HG03060 (cell line): ENCODE measurements at regions not wholly inside any gene's neighbourhood (a gene's known extent, or its start where the extent isn't known, plus 50 kb on each side); places are given as distances from the start of the nearest gene placed in this dataset.
"Not testable (repeated sequence)": the region's sequence is repeated elsewhere in the genome, so short reads cannot be mapped to it uniquely, and the experiment has no call there.

ENCODE experiments used
- ATAC-seq: cut with Tn5 transposase; IDR thresholded peaks from one replicate; pipeline ENCODE4 v1.9.1; 2021; ENCODE audit warnings: low read depth, moderate number of reproducible peaks; ENCODE audit not compliant: unreplicated experiment

DNA sequence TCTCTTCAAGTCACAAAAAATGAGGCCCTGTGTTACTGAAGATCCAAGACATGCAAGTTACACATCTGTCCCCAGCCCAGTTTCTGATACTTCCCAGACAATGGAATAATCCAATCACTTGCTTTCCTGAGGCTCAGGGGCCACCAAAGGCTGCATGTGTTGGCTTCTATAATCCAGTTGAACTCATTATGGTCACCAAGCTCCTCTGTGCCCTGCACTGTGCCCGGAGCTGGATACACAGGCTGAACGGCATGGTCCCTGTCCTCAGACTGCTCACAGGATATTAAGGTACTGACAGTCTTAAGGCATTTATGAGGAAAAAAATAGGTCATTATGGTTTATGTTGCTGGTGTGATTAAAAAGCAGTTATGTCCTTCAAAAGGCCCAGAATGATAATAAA lies 117.0 kb upstream of the SYT6 start:
- ATAC-seq = no peak

DNA sequence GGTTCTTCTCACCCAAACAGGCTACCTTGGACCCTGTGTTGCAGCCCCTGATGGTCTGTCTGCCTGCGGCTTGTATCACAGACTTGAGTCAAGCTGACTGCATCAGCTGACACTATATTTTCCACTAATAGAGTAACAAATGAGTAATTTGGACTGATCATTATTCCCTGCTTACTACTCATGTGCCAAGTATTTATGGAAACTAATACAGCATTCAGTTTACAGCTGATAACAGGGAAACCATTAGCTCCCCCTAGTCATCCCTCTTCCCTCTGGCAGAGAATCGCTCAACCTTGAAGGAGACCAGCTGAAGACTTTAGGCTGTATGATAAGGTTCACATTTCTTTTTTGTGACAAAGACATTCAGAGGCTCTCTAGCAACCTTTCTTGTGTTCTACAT lies 116.6 kb upstream of the SYT6 start:
- ATAC-seq = no peak

DNA sequence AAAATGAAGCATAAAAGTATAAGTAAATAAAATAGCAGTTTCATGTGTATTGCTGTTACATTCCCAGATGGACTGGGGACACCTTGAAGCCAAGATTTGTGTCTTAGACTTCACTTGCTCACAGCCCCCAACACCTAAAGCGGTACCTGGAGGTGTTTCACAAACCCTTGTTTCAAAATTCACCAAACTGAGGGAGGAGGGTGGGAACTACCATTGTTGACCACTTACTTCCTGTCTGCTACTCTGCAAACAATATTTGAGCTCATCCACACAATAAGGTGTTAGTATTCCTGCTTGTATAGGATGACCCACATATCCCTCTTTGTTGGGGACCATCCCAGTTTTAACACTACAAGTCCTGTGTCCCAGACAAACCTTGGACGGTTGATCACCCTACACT lies 115.9 kb upstream of the SYT6 start:
- no peak for ATAC-seq

DNA sequence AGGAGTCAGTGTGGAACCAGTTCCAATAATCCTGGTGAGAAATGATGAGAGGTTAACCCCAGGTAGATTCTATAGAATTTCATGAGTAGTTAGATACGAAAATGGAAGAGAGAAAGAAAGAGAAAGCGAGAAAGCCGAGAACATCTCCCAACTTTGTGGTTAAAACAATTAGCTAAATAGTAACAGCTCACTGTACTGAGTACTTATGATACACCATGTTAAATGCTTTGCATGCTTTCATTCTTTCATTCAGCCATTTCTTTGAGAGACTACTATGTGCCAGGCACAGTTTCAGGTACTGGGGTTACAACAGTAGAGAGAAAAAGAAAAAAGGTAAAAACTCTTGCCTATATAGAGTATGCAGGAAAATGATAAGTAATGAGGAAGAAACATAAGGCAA lies 109.7 kb upstream of the SYT6 start:
- ATAC-seq = peak; percentile 60

DNA sequence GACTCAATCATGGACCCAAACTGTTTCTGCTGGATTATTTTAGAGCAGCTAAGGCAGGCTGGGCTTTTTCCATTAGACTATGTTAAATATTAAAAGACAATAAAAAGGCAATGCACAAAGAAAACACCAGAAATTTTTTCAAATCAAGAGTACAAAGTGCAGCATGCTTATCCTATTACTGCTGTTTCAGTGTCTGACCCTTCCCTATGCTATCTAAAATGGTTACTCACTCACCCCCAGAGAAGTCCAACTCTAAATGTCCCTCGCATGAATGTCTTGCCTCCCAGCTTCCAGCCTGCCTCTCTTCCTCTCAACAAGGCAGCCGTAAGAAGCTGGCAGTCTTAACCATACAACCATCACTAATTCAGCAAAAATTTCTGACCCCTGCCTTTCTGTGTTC lies 108.7 kb upstream of the SYT6 start:
- no peak for ATAC-seq

DNA sequence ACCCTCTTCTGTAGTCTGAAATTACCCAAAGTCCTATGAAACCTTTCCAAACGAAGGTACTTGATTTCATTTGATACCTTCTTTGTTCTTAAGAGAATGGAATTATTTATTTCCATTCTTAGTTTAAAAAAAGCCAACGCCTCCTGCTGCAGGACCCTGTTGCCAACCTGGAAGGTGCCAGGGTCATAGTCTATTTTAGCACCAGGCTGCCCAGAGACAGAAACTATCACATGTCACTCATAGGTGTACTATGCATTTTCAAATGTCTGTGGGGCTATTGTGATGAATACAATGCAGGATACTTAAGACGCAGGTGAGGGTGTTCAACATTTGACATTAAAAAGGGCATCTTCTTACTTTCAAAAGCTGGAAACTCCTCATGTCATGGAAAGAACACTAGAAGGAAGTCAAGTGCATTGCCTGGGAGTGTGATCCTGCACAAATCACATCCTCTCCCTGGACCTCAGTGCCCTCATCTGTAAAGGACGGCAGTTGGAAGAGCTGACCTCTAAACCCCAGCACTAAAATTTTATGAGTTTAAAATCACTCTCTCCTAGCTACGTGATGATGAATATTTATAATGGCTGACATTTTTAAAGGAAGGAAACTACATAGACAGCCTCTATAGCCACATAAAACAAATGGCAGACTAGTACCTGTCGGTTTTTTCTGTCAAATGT lies 107.3 kb upstream of the SYT6 start:
- no peak for ATAC-seq

DNA sequence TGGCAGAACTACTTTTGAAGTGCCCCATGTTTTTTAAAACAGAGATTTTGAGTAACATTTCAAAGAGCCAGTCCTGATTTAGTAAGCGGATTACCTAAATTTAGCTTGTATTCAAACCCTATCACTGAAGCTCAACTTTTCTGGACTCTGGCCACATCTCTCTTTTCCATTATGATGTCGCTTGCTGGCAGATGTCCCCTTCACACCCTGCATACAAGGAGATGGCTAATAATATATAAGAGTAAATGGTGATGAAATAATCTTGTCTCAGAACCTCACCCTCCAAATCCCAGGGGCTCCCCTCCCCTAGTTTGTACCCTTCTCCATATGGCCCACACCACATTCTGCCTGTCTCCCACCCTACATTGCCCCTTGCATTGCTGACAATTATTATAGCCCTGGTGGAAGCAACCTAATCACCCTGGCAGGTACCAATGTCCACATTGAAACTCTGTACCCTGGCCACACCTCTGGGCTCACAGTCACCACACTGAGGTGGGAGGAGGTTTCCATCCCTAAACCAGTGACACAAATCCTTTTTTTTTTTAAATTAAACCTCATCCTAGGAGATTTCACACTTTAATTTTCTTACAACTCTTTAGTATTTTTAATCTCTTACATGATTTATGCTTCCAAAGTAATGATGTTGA lies 106.0 kb upstream of the SYT6 start:
- ATAC-seq = no peak

DNA sequence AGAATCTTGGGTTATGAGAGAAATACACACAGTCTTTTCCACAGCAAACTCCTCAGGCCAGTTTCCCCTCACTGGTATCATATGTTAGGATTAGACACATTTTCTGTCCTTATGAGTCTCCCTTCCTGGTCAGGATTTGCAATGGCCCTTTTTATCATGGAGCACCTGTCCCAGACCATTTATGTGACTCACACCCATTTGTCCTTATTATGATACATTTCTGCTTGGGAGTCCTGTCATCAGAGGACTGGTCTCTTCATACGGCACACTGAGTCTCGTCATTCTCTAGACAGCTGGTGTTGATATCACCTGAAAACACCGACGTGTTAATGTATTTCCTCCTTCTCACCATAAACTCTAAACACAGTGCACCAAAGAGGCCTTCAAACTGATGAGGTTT lies 105.0 kb upstream of the SYT6 start:
- ATAC-seq = no peak

DNA sequence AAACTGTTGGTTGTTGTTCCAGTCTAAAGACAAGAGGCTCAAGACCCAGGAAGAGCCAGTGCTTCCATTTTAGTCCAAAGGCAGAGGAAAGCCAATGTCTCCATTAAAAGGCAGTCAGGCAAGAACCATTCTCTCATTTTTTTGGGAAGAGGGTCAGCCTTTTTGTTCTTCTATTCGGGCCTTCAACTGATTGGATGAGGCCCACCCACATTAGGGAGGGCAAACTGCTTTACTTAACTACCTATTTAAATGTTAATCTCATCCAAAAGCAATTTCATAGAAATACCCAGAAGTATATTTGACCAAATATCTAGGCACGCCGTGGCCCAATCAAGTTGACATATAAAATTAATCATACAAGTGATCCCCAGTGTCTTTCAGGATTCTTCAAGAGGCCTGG lies 104.4 kb upstream of the SYT6 start:
- no peak for ATAC-seq

DNA sequence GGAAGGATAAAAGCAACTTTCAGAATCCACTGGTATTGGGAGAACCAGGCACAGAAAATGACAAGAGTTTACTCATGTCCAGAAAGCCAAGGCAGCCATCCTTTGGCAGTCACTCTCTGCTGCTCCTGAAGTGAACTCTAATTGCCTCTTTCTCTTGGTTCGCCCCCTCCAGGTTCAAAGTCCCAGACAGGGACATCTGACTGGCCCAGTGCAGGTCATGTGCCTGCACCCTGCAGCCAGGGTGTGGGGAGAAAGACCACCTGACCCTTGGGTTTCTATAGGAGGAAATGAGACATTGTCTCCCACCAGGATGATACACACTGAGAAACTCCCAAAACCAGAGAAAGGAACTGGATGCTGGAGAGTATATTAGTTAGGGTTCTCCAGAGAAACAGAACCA lies 103.9 kb upstream of the SYT6 start:
- ATAC-seq = no peak

DNA sequence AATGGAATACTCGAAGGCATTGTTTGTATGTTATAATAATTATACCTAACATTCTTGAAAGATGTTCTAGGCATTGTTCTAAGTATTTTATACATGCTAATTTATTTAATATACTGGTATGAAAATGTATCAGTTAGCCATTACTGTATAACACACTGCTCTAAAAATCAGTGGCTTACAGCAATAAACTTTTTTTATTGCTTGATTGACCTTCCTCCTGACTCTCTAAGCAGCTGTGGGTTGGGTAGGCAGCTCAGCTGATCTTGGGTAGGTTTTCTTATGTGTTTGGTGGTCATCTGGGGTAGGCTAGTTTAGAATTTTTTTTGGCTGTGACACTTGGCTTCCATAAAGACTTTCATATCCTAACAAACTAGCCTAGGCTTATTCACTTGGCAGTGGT lies 100.2 kb upstream of the SYT6 start:
- no peak for ATAC-seq

DNA sequence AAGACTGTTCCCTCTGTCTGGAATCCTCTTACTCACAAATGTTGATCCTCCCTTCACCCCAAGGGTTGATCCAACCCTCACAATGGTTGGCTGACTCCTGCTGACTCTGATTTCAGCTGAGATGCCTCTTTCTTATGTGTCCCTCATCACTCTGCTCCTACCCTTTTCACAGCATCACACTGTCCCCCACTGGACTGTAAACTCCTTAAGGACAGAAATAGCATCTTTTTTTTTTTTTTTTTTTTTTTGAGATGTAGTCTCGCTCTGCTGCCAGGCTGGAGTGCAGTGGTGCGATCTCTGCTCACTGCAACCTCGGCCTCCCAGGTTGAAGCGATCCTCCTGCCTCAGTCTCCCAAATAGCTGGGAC lies 97.9 kb upstream of the SYT6 start:
- ATAC-seq = no peak

DNA sequence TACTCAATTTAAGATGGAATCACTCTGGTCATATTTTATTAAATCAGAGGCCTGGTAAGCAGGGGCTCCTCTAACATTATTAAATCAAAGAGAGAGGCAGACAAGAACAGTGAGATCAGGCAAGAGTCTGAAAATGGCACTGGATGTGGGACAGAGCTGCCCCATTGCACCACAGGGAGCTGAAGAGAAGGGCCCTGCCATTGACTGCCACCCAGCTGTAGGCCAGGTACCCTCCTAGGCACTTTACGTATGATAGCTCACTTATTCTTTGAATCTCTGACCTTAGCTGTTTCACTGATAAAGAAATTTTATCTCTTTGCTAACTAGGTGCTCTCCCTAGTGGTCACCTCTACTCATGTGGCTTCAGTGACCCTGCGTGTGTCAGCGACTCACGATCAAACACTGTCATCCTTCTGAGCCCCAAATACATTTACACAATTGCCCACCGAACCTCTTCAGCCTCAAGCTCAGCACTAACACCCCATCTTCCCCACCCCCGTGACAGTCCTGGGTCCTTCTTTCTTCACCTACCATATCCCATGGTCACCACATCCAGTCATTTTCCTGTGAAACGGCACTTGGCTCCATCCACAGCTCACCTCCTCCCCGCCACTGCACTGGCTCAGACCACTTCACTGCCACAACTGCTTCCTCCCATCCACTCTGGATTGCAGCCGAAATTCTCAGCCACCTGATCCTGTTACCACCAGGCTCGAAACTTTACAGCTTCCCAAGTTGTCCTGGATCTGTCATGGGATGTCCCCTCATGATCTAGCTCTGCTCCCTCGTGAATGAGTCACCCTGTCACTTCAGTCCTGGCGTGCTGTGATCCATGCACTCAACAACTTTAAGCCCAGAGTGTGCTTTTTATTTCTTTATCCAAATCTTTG lies 97.3 kb upstream of the SYT6 start:
- no peak for ATAC-seq

DNA sequence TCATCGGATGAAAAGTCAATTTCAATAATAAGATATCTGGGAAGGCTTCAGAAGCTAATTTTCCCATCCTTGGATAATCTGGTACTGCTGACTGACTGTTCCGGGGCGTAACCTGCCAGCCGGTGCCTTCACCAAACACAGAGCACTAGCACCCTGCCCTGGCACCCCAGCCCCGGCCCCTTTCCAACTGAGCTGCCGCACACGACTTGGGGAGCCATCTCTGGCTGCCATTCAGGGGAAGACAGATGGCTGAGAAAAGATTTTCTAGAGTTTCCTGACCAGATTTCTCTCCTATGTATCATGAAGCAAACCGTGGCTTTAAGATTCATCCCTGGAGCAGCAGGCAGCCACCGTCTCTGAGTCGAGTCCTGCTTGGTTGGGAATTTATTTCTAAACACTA lies 96.0 kb upstream of the SYT6 start:
- ATAC-seq = no peak

DNA sequence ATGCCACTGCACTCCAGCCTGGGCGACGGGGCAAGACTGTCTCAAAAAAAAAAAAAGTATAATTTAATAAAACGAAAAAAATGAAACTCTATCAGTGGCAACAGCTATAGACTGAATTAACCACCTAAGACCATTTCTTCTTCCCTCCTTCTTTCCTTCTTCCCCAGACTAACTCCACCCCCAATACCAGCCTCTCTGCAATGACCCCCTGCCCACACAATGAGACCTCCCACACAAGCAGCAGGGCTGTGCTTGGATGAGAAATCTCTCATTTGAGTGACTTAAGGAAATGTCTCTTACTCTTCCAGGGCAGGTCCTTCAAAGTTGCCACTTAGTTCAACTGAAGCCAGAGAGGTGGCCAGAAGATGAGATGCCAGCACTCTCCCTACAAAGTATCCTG lies 94.5 kb upstream of the SYT6 start:
- ATAC-seq = no peak

DNA sequence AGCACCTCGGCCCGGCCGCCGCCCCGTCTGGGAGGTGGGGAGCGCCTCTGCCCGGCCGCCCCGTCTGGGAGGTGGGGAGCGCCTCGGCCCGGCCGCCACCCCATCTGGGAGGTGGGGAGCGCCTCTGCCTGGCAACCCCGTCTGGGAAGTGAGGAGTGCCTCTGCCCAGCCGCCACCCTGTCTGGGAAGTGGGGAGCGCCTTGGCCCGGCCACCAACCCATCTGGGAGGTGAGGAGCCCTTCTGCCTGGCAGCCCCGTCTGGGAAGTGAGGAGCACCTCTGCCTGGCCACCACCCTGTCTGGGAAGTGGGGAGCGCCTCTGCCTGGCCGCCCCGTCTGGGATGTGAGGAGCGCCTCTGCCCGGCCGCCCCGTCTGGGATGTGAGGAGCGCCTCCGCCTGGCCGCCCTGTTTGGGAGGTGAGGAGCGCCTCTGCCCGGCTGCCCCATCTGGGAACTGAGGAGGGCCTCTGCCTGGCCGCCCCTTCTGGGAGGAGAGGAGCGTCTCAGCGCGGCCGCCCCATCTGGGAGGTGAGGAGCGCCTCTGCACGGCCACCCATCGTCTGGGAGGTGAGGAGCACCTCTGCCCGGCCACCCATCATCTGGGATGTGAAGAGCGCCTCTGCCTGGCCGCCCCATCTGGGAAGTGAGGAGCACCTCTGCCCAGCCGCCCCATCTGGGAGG lies 89.0 kb upstream of the SYT6 start:
- not testable (repeated sequence) for ATAC-seq

DNA sequence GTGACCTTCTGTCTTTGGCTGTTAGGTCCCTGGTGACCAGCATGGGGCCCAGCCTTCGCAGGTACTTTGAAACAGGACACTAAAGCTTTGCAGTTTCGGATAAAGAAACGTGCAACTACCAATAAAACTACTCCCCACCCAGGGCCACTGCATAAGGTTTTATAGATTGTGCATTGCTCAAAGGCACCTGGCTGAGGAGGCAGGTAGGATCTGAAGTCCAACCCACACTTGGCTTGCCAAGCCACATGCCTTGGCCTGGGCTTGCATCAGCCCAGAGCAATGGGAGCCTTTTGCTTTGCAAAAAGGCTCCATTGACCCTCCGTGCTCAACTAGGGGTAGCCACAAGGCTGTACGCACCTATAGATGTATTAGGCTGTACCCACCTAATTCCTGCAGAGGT lies 84.4 kb upstream of the SYT6 start:
- no peak for ATAC-seq

DNA sequence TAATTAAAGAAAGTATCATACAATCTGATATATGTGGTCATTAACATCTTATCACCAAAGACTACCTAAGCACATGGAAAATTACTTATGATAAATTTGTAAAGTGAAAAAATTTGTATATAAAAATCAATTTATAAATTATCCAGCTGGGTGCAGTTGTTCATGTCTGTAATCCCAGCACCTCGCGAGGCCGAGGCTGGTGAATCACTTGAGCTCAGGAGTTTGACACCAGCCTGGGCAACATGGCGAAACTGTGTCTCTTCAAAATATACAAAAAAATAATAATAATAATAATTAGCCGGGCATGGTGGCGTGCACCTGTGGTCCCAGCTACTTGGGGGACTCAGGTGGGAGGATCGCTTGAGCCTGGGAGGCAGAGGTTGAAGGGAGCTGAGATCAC lies 82.8 kb upstream of the SYT6 start:
- ATAC-seq = no peak

DNA sequence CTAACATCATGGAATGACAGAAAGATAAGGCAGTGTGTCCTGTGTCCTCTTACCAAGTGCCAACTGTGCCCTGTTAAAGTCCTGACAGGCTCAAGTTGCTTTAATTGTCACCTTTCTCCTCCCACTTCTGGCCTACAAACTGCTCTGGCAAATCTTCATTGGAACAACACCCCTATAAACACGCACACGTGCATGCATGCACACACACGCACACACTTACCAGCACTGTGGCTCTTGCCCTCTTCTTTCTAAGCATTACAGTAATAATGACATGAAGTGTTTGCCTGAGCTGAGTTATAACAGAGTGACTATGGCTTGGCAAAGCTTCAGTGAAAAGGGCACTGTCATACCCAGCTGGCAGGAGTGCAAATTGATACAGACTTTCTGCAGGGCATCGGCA lies 82.3 kb upstream of the SYT6 start:
- no peak for ATAC-seq

DNA sequence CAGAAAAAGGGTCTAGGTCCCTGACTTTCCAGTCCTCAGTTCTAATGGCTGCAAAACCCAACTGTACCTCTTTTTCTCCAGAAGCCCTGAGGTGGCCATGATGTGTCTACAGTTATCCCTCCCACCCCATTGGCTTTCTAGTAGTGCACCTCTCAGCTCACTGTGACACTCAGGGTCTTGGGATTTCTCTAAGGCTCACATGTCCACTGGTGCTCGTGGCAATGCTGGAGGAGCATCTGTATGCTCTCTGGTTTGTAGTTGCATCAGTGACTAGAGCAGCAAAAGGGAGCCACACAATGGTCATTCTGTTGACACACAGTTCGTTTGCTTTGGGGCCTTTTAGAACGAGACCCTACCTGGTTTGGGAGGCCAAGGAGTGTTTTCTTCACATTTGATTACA lies 81.6 kb upstream of the SYT6 start:
- ATAC-seq = no peak

DNA sequence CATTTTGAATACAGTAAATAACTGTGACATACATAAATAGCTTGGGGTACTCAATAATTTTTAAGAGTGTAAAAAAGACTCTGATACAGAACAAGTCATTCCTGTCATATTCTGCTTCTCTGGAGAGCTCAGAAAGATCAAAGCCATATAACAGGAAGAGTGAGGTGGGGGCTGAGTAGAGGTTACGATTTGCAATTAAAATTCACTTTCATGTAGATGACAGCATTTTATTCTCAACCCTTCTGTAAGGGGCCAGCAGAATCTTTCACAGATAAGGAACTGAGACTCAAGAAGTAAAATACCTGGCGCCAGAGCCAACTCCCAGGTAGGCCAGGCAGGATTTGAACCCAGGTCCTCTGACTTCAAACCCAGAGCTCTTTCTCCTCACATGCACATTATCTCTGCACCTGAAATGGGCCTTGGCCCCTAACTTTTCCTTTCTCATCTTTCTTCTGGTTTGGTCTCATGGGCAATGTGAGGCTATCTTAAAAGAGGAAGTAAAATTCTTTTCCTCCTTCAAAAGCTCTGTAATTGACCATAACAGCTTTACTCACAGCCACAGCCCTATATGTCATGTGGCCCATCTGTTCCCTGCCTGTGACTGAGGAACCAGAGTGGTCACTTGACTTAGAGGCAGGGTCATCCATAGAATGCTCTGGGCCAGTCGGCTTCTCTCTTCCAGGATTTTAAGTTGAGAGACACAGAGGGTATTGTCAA lies 80.9 kb upstream of the SYT6 start:
- ATAC-seq = no peak
